Cardiac fibroblast (primary cell): ENCODE measurements at regions not wholly inside any gene's neighbourhood (a gene's known extent, or its start where the extent isn't known, plus 50 kb on each side); places are given as distances from the start of the nearest gene placed in this dataset.

ENCODE experiments used
- DNase-seq, 2 donors: peaks; one replicate each; pipeline versions ENCODE4 v3.0.0 to v3.0.0-alpha.2; 2010; ENCODE audit warnings: low read depth in 2 of 2
- H3K4me3 ChIP-seq, 2 donors: replicated peaks in 1 of 2; 1 replicate in 1 of 2; 2 replicates in 1 of 2; pipeline ENCODE4 v1.5.1; 2011; ENCODE audit warnings: low read depth in 2 of 2, low read length in 2 of 2, mild to moderate bottlenecking in 2 of 2, moderate library complexity in 1 of 2
- TF ChIP-seq, protein P1 (sequence below): IDR thresholded peaks from one replicate; pipeline ENCODE4 v1.5.1; 2011; ENCODE audit warnings: low read depth, mild to moderate bottlenecking, low read length, inconsistent platforms

DNA sequence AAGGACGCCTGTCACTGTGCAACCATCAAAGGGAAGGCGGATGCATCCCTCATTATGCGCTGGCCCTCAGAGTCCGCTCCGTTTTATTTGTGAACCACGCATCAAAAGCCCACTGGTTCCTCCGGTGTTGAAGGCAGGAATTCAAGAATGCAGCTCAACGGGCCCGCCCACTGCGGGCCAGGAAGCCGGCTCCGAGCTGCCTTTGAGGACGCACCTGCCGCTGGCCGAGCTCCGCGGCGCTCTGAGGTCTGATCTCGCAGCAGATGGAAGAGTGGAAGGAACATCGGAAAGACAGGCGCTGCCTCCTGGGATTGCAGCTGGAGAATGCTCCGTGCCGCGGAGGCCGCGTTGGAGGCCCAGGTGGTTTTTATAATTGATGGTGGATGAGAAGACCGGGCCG lies 56.9 kb upstream of the ADGRA1 start:
- H3K4me3 ChIP-seq = no peak overlapping the region
- TF ChIP-seq, protein P1, sequence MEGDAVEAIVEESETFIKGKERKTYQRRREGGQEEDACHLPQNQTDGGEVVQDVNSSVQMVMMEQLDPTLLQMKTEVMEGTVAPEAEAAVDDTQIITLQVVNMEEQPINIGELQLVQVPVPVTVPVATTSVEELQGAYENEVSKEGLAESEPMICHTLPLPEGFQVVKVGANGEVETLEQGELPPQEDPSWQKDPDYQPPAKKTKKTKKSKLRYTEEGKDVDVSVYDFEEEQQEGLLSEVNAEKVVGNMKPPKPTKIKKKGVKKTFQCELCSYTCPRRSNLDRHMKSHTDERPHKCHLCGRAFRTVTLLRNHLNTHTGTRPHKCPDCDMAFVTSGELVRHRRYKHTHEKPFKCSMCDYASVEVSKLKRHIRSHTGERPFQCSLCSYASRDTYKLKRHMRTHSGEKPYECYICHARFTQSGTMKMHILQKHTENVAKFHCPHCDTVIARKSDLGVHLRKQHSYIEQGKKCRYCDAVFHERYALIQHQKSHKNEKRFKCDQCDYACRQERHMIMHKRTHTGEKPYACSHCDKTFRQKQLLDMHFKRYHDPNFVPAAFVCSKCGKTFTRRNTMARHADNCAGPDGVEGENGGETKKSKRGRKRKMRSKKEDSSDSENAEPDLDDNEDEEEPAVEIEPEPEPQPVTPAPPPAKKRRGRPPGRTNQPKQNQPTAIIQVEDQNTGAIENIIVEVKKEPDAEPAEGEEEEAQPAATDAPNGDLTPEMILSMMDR = no peak
- no peak for DNase-seq

DNA sequence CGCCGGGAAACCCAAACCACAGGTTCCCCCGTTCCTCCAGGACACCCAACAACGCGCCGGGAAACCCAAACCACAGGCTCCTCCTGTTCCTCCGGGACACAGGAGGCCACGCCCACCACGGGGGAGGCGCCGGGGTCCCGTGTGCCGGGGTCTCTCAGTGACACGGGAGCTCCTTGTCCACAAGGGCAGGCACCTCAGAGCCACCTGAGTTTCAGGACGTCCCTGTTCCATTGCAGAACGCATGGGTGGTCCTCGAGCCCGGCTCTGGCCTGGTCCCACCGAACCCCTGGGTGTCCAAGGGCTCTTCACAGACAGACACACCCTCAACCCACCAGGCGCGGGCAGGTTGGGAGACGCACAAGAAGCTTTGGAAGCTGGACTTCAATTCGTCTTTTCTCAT lies 57.6 kb upstream of the ADGRA1 start:
- TF ChIP-seq, protein P1 = no peak
- DNase-seq = no peak
- H3K4me3 ChIP-seq = no peak overlapping the region

DNA sequence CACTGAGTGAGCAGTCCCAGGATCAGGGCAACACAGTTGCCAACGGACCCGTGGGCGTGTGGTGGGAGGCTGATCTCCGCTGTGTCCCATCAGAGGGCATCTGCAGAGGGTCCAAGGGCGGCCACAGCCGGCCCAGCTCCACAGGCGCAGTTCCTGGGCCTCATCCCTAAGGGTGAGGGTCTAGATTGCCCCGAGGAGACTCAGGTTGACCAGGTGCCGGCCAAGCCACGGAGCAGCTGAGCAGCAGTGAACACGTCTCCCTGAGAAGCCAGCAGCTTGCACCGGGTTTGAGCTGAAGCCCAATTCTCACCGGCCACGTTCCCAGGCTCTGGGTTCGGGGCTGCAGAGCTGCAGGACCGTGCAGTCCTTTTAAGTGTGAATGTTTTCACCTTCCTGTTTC lies 58.8 kb upstream of the ADGRA1 start:
- TF ChIP-seq, protein P1 = no peak
- no peak for DNase-seq
- no peak overlapping the region for H3K4me3 ChIP-seq

DNA sequence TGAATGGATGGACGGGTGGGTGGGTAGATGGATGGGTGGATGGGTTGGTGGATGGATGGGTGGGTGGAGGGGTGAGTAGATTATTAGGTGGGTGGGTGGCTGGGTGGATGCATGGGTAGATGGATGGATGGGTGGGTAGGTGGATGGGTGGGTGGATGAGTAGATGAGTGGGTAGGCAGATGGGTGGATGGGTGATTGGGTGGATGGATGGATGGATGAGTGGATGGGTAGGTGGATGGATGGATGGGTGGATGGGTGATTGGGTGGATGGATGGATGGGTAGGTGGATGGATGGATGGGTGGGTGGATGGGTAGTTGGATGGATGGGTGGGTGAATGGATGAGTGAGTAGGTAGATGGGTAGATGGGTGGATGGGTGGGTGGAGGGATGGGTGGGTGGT lies 59.6 kb upstream of the ADGRA1 start:
- TF ChIP-seq, protein P1 = no peak
- DNase-seq = no peak
- no peak overlapping the region for H3K4me3 ChIP-seq

DNA sequence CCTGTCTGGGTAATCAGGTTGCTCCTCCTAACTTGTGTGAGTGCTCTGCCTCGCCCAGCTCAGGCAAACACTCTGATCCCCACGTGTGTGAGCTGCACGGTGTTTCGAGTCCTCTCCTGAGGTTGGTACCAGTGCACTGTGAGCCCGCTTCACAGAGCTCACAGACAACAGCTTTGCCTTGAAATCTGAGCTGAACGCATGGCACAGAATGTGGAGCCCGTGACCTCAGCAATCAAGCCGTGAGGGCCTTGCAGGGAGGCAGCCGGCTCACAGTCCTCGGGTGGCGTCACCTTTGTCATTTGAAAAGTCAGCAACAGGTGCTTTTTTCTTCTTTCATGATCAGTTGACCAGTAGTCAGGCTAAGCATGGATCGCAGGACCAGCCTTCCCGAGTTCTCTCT lies 60.2 kb upstream of the ADGRA1 start:
- TF ChIP-seq, protein P1 = no peak
- H3K4me3 ChIP-seq = no peak overlapping the region
- no peak for DNase-seq

DNA sequence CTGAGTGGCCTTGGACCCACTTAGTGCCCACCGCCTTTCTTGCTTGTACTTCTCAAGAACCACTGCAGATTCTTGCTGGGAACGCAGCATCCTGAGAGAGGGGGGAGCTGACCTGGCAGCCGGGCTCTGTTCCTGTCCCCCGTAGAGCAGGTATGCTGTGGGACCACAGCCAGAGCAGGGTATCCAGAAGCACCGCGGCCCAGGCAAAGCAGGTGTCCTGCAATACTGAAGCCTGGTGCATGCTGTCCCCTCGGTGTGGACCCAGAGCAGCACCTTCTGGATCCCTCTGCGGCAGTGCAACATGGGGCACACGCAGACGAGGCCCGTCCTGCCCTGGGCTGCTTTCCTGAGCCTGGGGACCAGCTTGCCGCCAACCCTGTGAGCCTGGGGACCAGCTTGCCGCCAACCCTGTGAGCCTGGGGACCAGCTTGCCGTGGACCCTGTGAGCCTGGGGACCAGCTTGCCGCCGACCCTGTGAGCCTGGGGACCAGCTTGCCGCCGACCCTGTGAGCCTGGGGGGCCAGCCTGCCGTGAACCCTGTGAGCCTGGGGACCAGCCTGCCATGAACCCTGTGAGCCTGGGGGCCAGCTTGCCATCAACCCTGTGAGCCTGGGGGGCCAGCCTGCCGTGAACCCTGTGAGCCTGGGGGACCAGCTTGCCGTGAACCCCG lies 60.9 kb upstream of the ADGRA1 start:
- DNase-seq = no peak
- TF ChIP-seq, protein P1 = no peak
- no peak overlapping the region for H3K4me3 ChIP-seq

DNA sequence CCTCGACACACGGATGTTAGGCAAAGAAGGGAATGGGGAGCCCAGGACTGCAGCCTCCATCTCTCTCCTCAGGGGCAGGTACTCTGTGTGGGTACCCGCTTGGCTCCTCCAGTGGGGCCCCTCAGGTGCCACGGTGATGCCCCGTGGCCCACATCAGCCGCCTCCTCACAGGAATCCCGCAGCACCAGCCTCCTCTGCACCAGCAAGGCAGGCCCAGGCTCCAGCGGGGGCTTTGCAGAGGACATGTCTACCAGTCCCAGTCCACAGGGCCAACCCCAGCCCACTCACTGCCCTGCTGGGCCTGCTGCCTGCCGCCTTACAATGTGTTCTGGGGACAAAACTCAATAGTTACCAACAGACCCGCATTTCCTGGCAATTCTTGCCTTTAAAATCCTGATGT lies 61.6 kb upstream of the ADGRA1 start:
- TF ChIP-seq, protein P1 = no peak
- DNase-seq = no peak
- H3K4me3 ChIP-seq = no peak overlapping the region
